Naive thymus-derived CD8-positive, alpha-beta T cell (primary cell): ENCODE measurements at regions not wholly inside any gene's neighbourhood (a gene's known extent, or its start where the extent isn't known, plus 50 kb on each side); places are given as distances from the start of the nearest gene placed in this dataset.

Experiments
- ATAC-seq, 2 donors: fragments of 150-1000 bp; cut with Tn5 transposase in 1 of 2; sonication (Bioruptor Pico), chemical (Tn5 transposase) in 1 of 2; 1 replicate in 1 of 2; 2 replicates in 1 of 2; pipeline ENCODE4 v1.10.0; 2021; ENCODE audit warnings: mild to moderate bottlenecking in 2 of 2, moderate library complexity in 2 of 2
- POLR2A ChIA-PET: fragments of 350-600 bp; sonication (Branson Sonifier 250); formaldehyde crosslinking; loops from one replicate; lab custom pipeline; 2021; ENCODE audit warnings: antibody characterized with exemption; lab: Charles Lee
- DNase-seq, 10 donors: peaks; one replicate each; pipeline versions ENCODE4 v3.0.0 to v3.0.0-alpha.2; 2020 to 2022
- H3K27ac Mint-ChIP-seq, 10 donors: one replicate each; pipeline ENCODE4 v1.8.0; 2020 to 2022; ENCODE audit warnings: mild to moderate bottlenecking in 10 of 10, mixed read lengths in 10 of 10, moderate library complexity in 4 of 10, inconsistent platforms in 1 of 10
- H3K27me3 Mint-ChIP-seq, 5 donors: one replicate each; pipeline ENCODE4 v1.8.0; 2021 to 2022; ENCODE audit warnings: mixed read lengths in 5 of 5
- H3K36me3 Mint-ChIP-seq, 3 donors: one replicate each; pipeline ENCODE4 v1.8.0; 2020 to 2022; ENCODE audit warnings: mixed read lengths in 3 of 3, mild to moderate bottlenecking in 2 of 3, inconsistent platforms in 1 of 3
- H3K4me1 Mint-ChIP-seq, 4 donors: one replicate each; pipeline ENCODE4 v1.8.0; 2021 to 2022; ENCODE audit warnings: mixed read lengths in 4 of 4
- H3K4me3 Mint-ChIP-seq, 10 donors: one replicate each; pipeline ENCODE4 v1.8.0; 2020 to 2022; ENCODE audit warnings: mild to moderate bottlenecking in 10 of 10, mixed read lengths in 10 of 10, moderate library complexity in 6 of 10, inconsistent platforms in 1 of 10
- H3K9me3 Mint-ChIP-seq, 9 donors: one replicate each; pipeline ENCODE4 v1.8.0; 2020 to 2022; ENCODE audit warnings: mixed read lengths in 9 of 9, mild to moderate bottlenecking in 3 of 9, inconsistent platforms in 1 of 9, moderate library complexity in 1 of 9

GRCh38 chr5:4229414-4230292 lies 634.0 kb downstream of the IRX1 start:
- Mint-ChIP-seq H3K9me3 (peaks cover 6 to 21% (median 14%) of the 10 kb centered on the region in 9 donors), H3K4me1 (peaks cover 0 to 3% (median 0%) of the 10 kb centered on the region in 4 donors), H3K36me3 (no peaks in the 10 kb centered on the region), H3K27me3 (peaks cover 0 to 2% (median 0%) of the 10 kb centered on the region in 5 donors), H3K27ac (no peak overlapping the region), H3K4me3 (no peak overlapping the region)
- ATAC-seq (no peak), DNase-seq (no peak)
- POLR2A ChIA-PET, result no interaction called here

- peaks cover 0 to 2% (median 0%) of the 10 kb centered on the region in 5 donors for H3K27me3 Mint-ChIP-seq
- ATAC-seq, result no peak
- POLR2A ChIA-PET, result no interaction called here
- peaks cover 0 to 3% (median 0%) of the 10 kb centered on the region in 4 donors for H3K4me1 Mint-ChIP-seq
- H3K4me3 Mint-ChIP-seq, result no peak overlapping the region
- H3K27ac Mint-ChIP-seq, result no peak overlapping the region
- H3K36me3 Mint-ChIP-seq, result no peaks in the 10 kb centered on the region
- peaks cover 6 to 28% (median 18%) of the 10 kb centered on the region in 9 donors for H3K9me3 Mint-ChIP-seq
- no peak for DNase-seq
These were observed 634.8 kb downstream of the IRX1 start for GRCh38 chr5:4230471-4230785.

GRCh38 chr5:4230786-4231641 lies 635.4 kb downstream of the IRX1 start:
- Mint-ChIP-seq H3K27me3 (peaks cover 0 to 2% (median 0%) of the 10 kb centered on the region in 5 donors), H3K4me1 (peaks cover 0 to 3% (median 0%) of the 10 kb centered on the region in 4 donors), H3K36me3 (no peaks in the 10 kb centered on the region), H3K4me3 (no peak overlapping the region), H3K27ac (no peak overlapping the region), H3K9me3 (peaks cover 6 to 28% (median 18%) of the 10 kb centered on the region in 9 donors)
- no peak for DNase-seq
- POLR2A ChIA-PET, result no interaction called here
- no peak for ATAC-seq

GRCh38 chr5:4232084-4232483 lies 636.5 kb downstream of the IRX1 start:
- no peak for DNase-seq
- ATAC-seq, result no peak
- no peak overlapping the region for H3K4me3 Mint-ChIP-seq
- peaks cover 6 to 28% (median 18%) of the 10 kb centered on the region in 9 donors for H3K9me3 Mint-ChIP-seq
- H3K27ac Mint-ChIP-seq, result no peak overlapping the region
- no peaks in the 10 kb centered on the region for H3K36me3 Mint-ChIP-seq
- H3K4me1 Mint-ChIP-seq, result peaks cover 0 to 3% (median 0%) of the 10 kb centered on the region in 4 donors
- POLR2A ChIA-PET, result no interaction called here
- H3K27me3 Mint-ChIP-seq, result no peaks in the 10 kb centered on the region

GRCh38 chr5:4233671-4234070 lies 638.0 kb downstream of the IRX1 start:
- Mint-ChIP-seq H3K9me3 (peaks cover 6 to 28% (median 18%) of the 10 kb centered on the region in 9 donors), H3K27ac (peak overlapping the region in 1 of 10 donors; percentile 44), H3K4me3 (no peak overlapping the region), H3K36me3 (no peaks in the 10 kb centered on the region), H3K27me3 (no peaks in the 10 kb centered on the region), H3K4me1 (peaks cover 0 to 3% (median 0%) of the 10 kb centered on the region in 4 donors)
- ATAC-seq (no peak), DNase-seq (no peak)
- POLR2A ChIA-PET, result no interaction called here

- no peak overlapping the region for H3K27ac Mint-ChIP-seq
- no peaks in the 10 kb centered on the region for H3K36me3 Mint-ChIP-seq
- peaks cover 0 to 12% (median 1%) of the 10 kb centered on the region in 5 donors for H3K27me3 Mint-ChIP-seq
- DNase-seq (no peak), ATAC-seq (no peak)
- no peak overlapping the region for H3K4me3 Mint-ChIP-seq
- peaks cover 0 to 1% (median 0%) of the 10 kb centered on the region in 4 donors for H3K4me1 Mint-ChIP-seq
- POLR2A ChIA-PET, result no interaction called here
- peaks cover 0 to 16% (median 2%) of the 10 kb centered on the region in 9 donors for H3K9me3 Mint-ChIP-seq
These were observed 648.0 kb downstream of the IRX1 start for GRCh38 chr5:4243479-4244264.

- H3K27me3 Mint-ChIP-seq, result peaks cover 0 to 12% (median 1%) of the 10 kb centered on the region in 5 donors
- H3K9me3 Mint-ChIP-seq, result peaks cover 0 to 16% (median 2%) of the 10 kb centered on the region in 9 donors
- H3K36me3 Mint-ChIP-seq, result no peaks in the 10 kb centered on the region
- DNase-seq (no peak), ATAC-seq (no peak)
- H3K27ac Mint-ChIP-seq, result no peak overlapping the region
- POLR2A ChIA-PET, result no interaction called here
- peaks cover 0 to 1% (median 0%) of the 10 kb centered on the region in 4 donors for H3K4me1 Mint-ChIP-seq
- no peak overlapping the region for H3K4me3 Mint-ChIP-seq
These were observed 648.7 kb downstream of the IRX1 start for GRCh38 chr5:4244306-4244705.

- ATAC-seq (no peak), DNase-seq (no peak)
- Mint-ChIP-seq H3K27me3 (peaks cover 0 to 12% (median 1%) of the 10 kb centered on the region in 5 donors), H3K4me1 (peaks cover 0 to 1% (median 0%) of the 10 kb centered on the region in 4 donors), H3K4me3 (no peak overlapping the region), H3K27ac (no peak overlapping the region), H3K9me3 (peaks cover 0 to 16% (median 2%) of the 10 kb centered on the region in 9 donors), H3K36me3 (no peaks in the 10 kb centered on the region)
- POLR2A ChIA-PET, result no interaction called here
These were observed 649.4 kb downstream of the IRX1 start for GRCh38 chr5:4245076-4245475.

- ATAC-seq (no peak), DNase-seq (no peak)
- Mint-ChIP-seq H3K4me3 (no peak overlapping the region), H3K36me3 (no peaks in the 10 kb centered on the region), H3K9me3 (peaks cover 0 to 16% (median 2%) of the 10 kb centered on the region in 9 donors), H3K4me1 (no peaks in the 10 kb centered on the region), H3K27ac (no peak overlapping the region), H3K27me3 (peaks cover 0 to 12% (median 1%) of the 10 kb centered on the region in 5 donors)
- POLR2A ChIA-PET, result no interaction called here
These were observed 649.9 kb downstream of the IRX1 start for GRCh38 chr5:4245511-4245910.

- Mint-ChIP-seq H3K27me3 (peaks cover 0 to 12% (median 1%) of the 10 kb centered on the region in 5 donors), H3K9me3 (peaks cover 0 to 16% (median 2%) of the 10 kb centered on the region in 9 donors), H3K36me3 (no peaks in the 10 kb centered on the region), H3K4me3 (no peak overlapping the region), H3K4me1 (no peaks in the 10 kb centered on the region), H3K27ac (no peak overlapping the region)
- DNase-seq, result no peak
- no peak for ATAC-seq
- POLR2A ChIA-PET, result no interaction called here
These were observed 650.8 kb downstream of the IRX1 start for GRCh38 chr5:4246447-4246846.

- H3K4me1 Mint-ChIP-seq, result no peaks in the 10 kb centered on the region
- DNase-seq, result no peak
These were observed 654.6 kb downstream of the IRX1 start for GRCh38 chr5:4250254-4250653.

GRCh38 chr5:4252385-4252784 lies 656.8 kb downstream of the IRX1 start:
- Mint-ChIP-seq H3K27me3 (peaks cover 0 to 3% (median 0%) of the 10 kb centered on the region in 5 donors), H3K36me3 (no peaks in the 10 kb centered on the region), H3K9me3 (peaks cover 0 to 23% (median 0%) of the 10 kb centered on the region in 9 donors), H3K27ac (no peak overlapping the region), H3K4me3 (no peak overlapping the region), H3K4me1 (no peaks in the 10 kb centered on the region)
- POLR2A ChIA-PET, result no interaction called here
- DNase-seq, result no peak
- no peak for ATAC-seq

More at GRCh38 chr5:4250254-4250653, 654.6 kb downstream of the IRX1 start:
- H3K27ac Mint-ChIP-seq, result no peak overlapping the region
- no peak for ATAC-seq
- no peaks in the 10 kb centered on the region for H3K36me3 Mint-ChIP-seq
- no peak overlapping the region for H3K4me3 Mint-ChIP-seq
- POLR2A ChIA-PET, result no interaction called here
- H3K9me3 Mint-ChIP-seq, result peaks cover 0 to 25% (median 3%) of the 10 kb centered on the region in 9 donors
- H3K27me3 Mint-ChIP-seq, result peaks cover 0 to 11% (median 0%) of the 10 kb centered on the region in 5 donors
